Fibroblast of villous mesenchyme (primary cell): ENCODE measurements at regions not wholly inside any gene's neighbourhood (a gene's known extent, or its start where the extent isn't known, plus 50 kb on each side); places are given as distances from the start of the nearest gene placed in this dataset.

Experiments used
- DNase-seq: peaks from one replicate; pipeline ENCODE4 v3.0.0-alpha.2; 2010; ENCODE audit warnings: low read depth
- H3K4me3 ChIP-seq: 2 replicates; pipeline ENCODE4 v1.5.1; 2011; ENCODE audit warnings: low read depth, mild to moderate bottlenecking, low read length
- CTCF ChIP-seq: IDR thresholded peaks from 2 replicates; pipeline ENCODE4 v1.5.1; 2012; ENCODE audit warnings: low read depth, mild to moderate bottlenecking, low read length; ENCODE audit not compliant: insufficient read depth

GRCh38 chr4:106454021-106454420 is 85.4 kb upstream of the GIMD1 start:
- DNase-seq: no peak
- no peak overlapping the region for H3K4me3 ChIP-seq
- TF ChIP-seq CTCF: no peak

GRCh38 chr4:106451091-106451490 is 82.5 kb upstream of the GIMD1 start:
- no peak for DNase-seq
- TF ChIP-seq CTCF: no peak

GRCh38 chr4:106450249-106450648 is 81.7 kb upstream of the GIMD1 start:
- H3K4me3 ChIP-seq: no peak overlapping the region
- DNase-seq: no peak
- no peak for TF ChIP-seq CTCF

More at GRCh38 chr4:106451091-106451490, 82.5 kb upstream of the GIMD1 start:
- H3K4me3 ChIP-seq: no peak overlapping the region

- TF ChIP-seq CTCF: no peak
- H3K4me3 ChIP-seq: no peak overlapping the region
- no peak for DNase-seq
Observed at GRCh38 chr4:106444557-106444956, 76.0 kb upstream of the GIMD1 start.

- no peak for TF ChIP-seq CTCF
- no peak overlapping the region for H3K4me3 ChIP-seq
- DNase-seq: no peak
Observed at GRCh38 chr4:106430797-106431196, 62.2 kb upstream of the GIMD1 start.

GRCh38 chr4:106429885-106430284 is 61.3 kb upstream of the GIMD1 start:
- no peak for DNase-seq
- TF ChIP-seq CTCF: no peak

GRCh38 chr4:106426069-106426468 is 57.5 kb upstream of the GIMD1 start:
- TF ChIP-seq CTCF: no peak
- H3K4me3 ChIP-seq: no peak overlapping the region
- no peak for DNase-seq

More at GRCh38 chr4:106429885-106430284, 61.3 kb upstream of the GIMD1 start:
- no peak overlapping the region for H3K4me3 ChIP-seq
